GM12878 (cell line): ENCODE measurements at regions not wholly inside any gene's neighbourhood (a gene's known extent, or its start where the extent isn't known, plus 50 kb on each side); places are given as distances from the start of the nearest gene placed in this dataset.

ENCODE experiments used
- ATAC-seq: fragments of 200-7000 bp; cut with Tn5 transposase; 3 replicates; pipeline ENCODE4 v1.9.1; 2020; ENCODE audit warnings: mild to moderate bottlenecking, moderate library complexity
- BruUV-seq: library from RNA; stranded (reverse); fragments of 400-500 nt; replicated peaks from 2 replicates; lab custom pipeline; 2021; lab: Mats Ljungman, UMichigan
- CTCF ChIA-PET: fragments of 300-600 bp; sonication (Branson Sonifier 250); formaldehyde crosslinking; extraction: SDS; loops from one replicate; lab custom pipeline; 2021; ENCODE audit warnings: inconsistent platforms; lab: Yijun Ruan, JAX
- POLR2A ChIA-PET: fragments of 350-600 bp; formaldehyde crosslinking; extraction: SDS; loops from one replicate; lab custom pipeline; 2021; ENCODE audit warnings: inconsistent platforms; lab: Charles Lee
- RAD21 ChIA-PET: fragments of 300-600 bp; sonication (Branson Sonifier 250); formaldehyde crosslinking; loops from one replicate; lab custom pipeline; 2023; ENCODE audit warnings: antibody characterized with exemption; ENCODE audit not compliant: unreplicated experiment; lab: Charles Lee
- SMC1A ChIA-PET: fragments of 300-600 bp; sonication (Branson Sonifier 250); formaldehyde crosslinking; loops from one replicate; lab custom pipeline; 2023; ENCODE audit not compliant: unreplicated experiment, uncharacterized antibody; lab: Charles Lee
- DNase-seq: peaks from one replicate; pipeline ENCODE4 v3.0.0-alpha.2; 2011; ENCODE audit warnings: low read depth, low spot score
- FAIRE-seq: peaks from 3 replicates; lab custom pipeline; 2011; peaks lifted over from hg19 to GRCh38; lab: Jason Lieb, UNC
- H2AFZ ChIP-seq: 2 replicates; pipeline ENCODE4 v1.6.0; 2011; ENCODE audit warnings: low read depth, low read length, control low read depth; ENCODE audit not compliant: control insufficient read depth
- H3K27ac ChIP-seq: 2 replicates; pipeline ENCODE4 v1.5.1; 2011; ENCODE audit warnings: control low read depth; ENCODE audit not compliant: control insufficient read depth, insufficient read depth
- H3K27me3 ChIP-seq, 2 experiments: replicated peaks in 1 of 2; 2 replicates each; pipeline versions ENCODE4 v1.6.0 to v1.6.1; 2011; ENCODE audit warnings: low read length in 1 of 2; ENCODE audit not compliant: control insufficient read depth in 2 of 2, insufficient read depth in 2 of 2
- H3K36me3 ChIP-seq, 2 experiments: 2 replicates each; pipeline ENCODE4 v1.5.1; 2011; ENCODE audit warnings: low read length in 1 of 2; ENCODE audit not compliant: control insufficient read depth in 2 of 2, insufficient read depth in 2 of 2
- H3K4me1 ChIP-seq: 2 replicates; pipeline ENCODE4 v1.6.1; 2011; ENCODE audit warnings: mild to moderate bottlenecking, low read length, moderate library complexity, mixed read lengths; ENCODE audit not compliant: control insufficient read depth, insufficient read depth
- H3K4me2 ChIP-seq: 2 replicates; pipeline ENCODE4 v1.6.0; 2011; ENCODE audit warnings: control low read depth; ENCODE audit not compliant: control insufficient read depth, insufficient read depth
- H3K4me3 ChIP-seq: fragments of 200-600 bp; sonication (generic); 2 replicates; pipeline ENCODE4 v1.5.1; 2016
- H3K79me2 ChIP-seq: 2 replicates; pipeline ENCODE4 v1.6.0; 2011; ENCODE audit warnings: low read length; ENCODE audit not compliant: control insufficient read depth, insufficient read depth
- H3K9ac ChIP-seq: 2 replicates; pipeline ENCODE4 v1.8.0; 2011; ENCODE audit warnings: low read length, control low read depth, mixed read lengths; ENCODE audit not compliant: control insufficient read depth, insufficient read depth
- H3K9me3 ChIP-seq: replicated peaks from 3 replicates; pipeline ENCODE4 v1.5.1; 2011; ENCODE audit warnings: mild to moderate bottlenecking, low read length; ENCODE audit not compliant: control insufficient read depth, insufficient read depth
- H4K20me1 ChIP-seq: 2 replicates; pipeline ENCODE4 v1.6.0; 2011; ENCODE audit not compliant: control insufficient read depth, insufficient read depth
- HCFC1 ChIP-seq: fragments of 150-350 bp; IDR thresholded peaks from 2 replicates; pipeline ENCODE4 v1.6.1; 2014; ENCODE audit warnings: low read length
- HDAC6 ChIP-seq: fragments of 200-600 bp; sonication (generic); IDR thresholded peaks from one replicate; pipeline ENCODE4 v1.8.0; 2017; ENCODE audit warnings: antibody characterized with exemption; ENCODE audit not compliant: unreplicated experiment
- NR2C2 ChIP-seq: IDR thresholded peaks from 2 replicates; pipeline ENCODE4 v1.6.1; 2011; ENCODE audit warnings: borderline replicate concordance, low read depth; ENCODE audit not compliant: control insufficient read depth, insufficient read length
- RFX5 ChIP-seq: IDR thresholded peaks from 2 replicates; pipeline ENCODE4 v1.6.1; 2011; ENCODE audit warnings: low read depth, low read length, improper control_type of control experiment
- SREBF2 ChIP-seq: IDR thresholded peaks from 2 replicates; pipeline ENCODE4 v1.6.1; 2012; ENCODE audit warnings: mild to moderate bottlenecking, low read length
- SRF ChIP-seq, 2 experiments: IDR thresholded peaks; 2 replicates each; pipeline ENCODE4 v1.6.1; 2011; ENCODE audit warnings: low read depth in 2 of 2, low read length in 2 of 2, mild to moderate bottlenecking in 1 of 2, moderate library complexity in 1 of 2
- WGBS: methylation state at CpG from one replicate; pipeline ENCODE4 v1.1.6; 2016; ENCODE audit warnings: low lambda C conversion rate; ENCODE audit not compliant: insufficient replicate concordance, insufficient coverage; ENCODE audit errors: missing lambda C conversion rate; 5-methylcytosine and 5-hydroxymethylcytosine counted together
- in situ Hi-C: fragments of 300-500 bp; cut with MboI; formaldehyde crosslinking; loops from 9 replicates; pipeline ENCODE4 v1.14.3; 2018; ENCODE audit warnings: mixed read lengths
- intact Hi-C: fragments of 100-400 bp; cut with micrococcal nuclease; formaldehyde crosslinking; loops from one replicate; pipeline ENCODE4 v1.14.2; 2022; ENCODE audit not compliant: unreplicated experiment
- TF ChIP-seq, protein P1 (sequence below): IDR thresholded peaks from 2 replicates; pipeline ENCODE4 v1.6.1; 2012; ENCODE audit warnings: low read depth, low read length, improper control_type of control experiment
- TF ChIP-seq, protein P2 (sequence below): fragments of 150-350 bp; IDR thresholded peaks from 2 replicates; pipeline ENCODE4 v1.6.1; 2014; ENCODE audit warnings: mild to moderate bottlenecking, low read depth, low read length
- TF ChIP-seq, protein P3 (sequence below): fragments of 450-650 bp; IDR thresholded peaks from 2 replicates; pipeline ENCODE4 v1.6.1; 2017; ENCODE audit warnings: mild to moderate bottlenecking, low read depth, inconsistent platforms; ENCODE audit not compliant: poor library complexity, severe bottlenecking
- TF ChIP-seq, protein P4 (sequence below): fragments of 450-650 bp; IDR thresholded peaks from 2 replicates; pipeline ENCODE4 v1.6.1; 2014; ENCODE audit warnings: mild to moderate bottlenecking
- TF ChIP-seq, protein P5 (sequence below): IDR thresholded peaks from 2 replicates; pipeline ENCODE4 v1.6.1; 2011; ENCODE audit warnings: low read depth, mild to moderate bottlenecking, low read length, moderate library complexity, borderline replicate concordance; ENCODE audit errors: extremely low read depth

DNA sequence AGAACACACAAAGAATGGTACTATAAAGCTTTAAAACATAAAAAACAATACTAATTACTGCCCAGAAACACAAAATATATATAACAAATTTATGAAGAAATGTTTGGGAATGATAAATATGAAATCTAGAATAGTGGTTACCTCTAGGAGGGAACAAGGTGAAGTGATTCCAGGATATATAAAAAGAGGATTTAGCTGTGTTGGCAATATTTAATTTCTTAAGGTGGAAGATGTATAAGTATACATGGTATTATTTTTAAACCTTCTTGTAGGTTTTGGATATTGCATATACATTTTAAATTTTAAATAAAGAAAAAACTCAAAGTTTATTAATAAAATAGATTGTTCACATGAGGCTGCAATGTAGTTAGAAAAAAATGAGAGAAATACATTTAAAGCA is 112.7 kb upstream of the ZNF618 start (continued):
- TF ChIP-seq, protein P1, sequence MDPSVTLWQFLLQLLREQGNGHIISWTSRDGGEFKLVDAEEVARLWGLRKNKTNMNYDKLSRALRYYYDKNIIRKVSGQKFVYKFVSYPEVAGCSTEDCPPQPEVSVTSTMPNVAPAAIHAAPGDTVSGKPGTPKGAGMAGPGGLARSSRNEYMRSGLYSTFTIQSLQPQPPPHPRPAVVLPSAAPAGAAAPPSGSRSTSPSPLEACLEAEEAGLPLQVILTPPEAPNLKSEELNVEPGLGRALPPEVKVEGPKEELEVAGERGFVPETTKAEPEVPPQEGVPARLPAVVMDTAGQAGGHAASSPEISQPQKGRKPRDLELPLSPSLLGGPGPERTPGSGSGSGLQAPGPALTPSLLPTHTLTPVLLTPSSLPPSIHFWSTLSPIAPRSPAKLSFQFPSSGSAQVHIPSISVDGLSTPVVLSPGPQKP, result no peak

DNA sequence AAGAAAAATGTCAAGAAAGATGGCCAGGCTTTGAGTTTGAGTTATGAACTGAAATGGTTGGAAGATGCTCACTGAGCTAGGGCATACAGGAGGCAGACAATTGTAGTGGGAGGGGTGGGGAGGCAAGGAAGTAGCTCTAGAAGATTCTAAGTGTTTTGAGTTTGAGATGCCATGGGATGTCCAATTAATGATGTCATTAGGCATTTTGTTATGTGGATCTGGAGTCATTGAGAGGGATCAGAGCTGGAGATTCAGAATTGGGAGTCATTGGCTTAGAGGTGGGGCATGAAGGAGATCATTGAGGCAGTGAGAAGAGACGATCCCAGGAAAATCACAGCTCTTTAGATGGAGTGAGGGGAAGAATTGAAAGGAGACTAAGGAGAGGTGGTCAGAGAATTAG is 111.5 kb upstream of the ZNF618 start:
- H3K36me3 ChIP-seq, result no peaks in the 10 kb centered on the region
- no peak overlapping the region for H2AFZ ChIP-seq
- no peak overlapping the region for H3K27ac ChIP-seq
- no peaks in the 10 kb centered on the region for H3K27me3 ChIP-seq
- TF ChIP-seq HDAC6 (no peak), NR2C2 (no peak), SRF (IDR thresholded peaks at IDR 0.05; ENCODE audit: low read depth in 2 of 2, low read length in 2 of 2) (no peak), HCFC1 (no peak), RFX5 (no peak), SREBF2 (no peak)
- TF ChIP-seq, protein P2, sequence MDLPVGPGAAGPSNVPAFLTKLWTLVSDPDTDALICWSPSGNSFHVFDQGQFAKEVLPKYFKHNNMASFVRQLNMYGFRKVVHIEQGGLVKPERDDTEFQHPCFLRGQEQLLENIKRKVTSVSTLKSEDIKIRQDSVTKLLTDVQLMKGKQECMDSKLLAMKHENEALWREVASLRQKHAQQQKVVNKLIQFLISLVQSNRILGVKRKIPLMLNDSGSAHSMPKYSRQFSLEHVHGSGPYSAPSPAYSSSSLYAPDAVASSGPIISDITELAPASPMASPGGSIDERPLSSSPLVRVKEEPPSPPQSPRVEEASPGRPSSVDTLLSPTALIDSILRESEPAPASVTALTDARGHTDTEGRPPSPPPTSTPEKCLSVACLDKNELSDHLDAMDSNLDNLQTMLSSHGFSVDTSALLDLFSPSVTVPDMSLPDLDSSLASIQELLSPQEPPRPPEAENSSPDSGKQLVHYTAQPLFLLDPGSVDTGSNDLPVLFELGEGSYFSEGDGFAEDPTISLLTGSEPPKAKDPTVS, result no peak
- TF ChIP-seq, protein P3, sequence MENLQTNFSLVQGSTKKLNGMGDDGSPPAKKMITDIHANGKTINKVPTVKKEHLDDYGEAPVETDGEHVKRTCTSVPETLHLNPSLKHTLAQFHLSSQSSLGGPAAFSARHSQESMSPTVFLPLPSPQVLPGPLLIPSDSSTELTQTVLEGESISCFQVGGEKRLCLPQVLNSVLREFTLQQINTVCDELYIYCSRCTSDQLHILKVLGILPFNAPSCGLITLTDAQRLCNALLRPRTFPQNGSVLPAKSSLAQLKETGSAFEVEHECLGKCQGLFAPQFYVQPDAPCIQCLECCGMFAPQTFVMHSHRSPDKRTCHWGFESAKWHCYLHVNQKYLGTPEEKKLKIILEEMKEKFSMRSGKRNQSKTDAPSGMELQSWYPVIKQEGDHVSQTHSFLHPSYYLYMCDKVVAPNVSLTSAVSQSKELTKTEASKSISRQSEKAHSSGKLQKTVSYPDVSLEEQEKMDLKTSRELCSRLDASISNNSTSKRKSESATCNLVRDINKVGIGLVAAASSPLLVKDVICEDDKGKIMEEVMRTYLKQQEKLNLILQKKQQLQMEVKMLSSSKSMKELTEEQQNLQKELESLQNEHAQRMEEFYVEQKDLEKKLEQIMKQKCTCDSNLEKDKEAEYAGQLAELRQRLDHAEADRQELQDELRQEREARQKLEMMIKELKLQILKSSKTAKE, result no peak
- TF ChIP-seq, protein P4, sequence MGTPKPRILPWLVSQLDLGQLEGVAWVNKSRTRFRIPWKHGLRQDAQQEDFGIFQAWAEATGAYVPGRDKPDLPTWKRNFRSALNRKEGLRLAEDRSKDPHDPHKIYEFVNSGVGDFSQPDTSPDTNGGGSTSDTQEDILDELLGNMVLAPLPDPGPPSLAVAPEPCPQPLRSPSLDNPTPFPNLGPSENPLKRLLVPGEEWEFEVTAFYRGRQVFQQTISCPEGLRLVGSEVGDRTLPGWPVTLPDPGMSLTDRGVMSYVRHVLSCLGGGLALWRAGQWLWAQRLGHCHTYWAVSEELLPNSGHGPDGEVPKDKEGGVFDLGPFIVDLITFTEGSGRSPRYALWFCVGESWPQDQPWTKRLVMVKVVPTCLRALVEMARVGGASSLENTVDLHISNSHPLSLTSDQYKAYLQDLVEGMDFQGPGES, result no peak
- TF ChIP-seq, protein P5, sequence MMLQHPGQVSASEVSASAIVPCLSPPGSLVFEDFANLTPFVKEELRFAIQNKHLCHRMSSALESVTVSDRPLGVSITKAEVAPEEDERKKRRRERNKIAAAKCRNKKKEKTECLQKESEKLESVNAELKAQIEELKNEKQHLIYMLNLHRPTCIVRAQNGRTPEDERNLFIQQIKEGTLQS, result no peak
- TF ChIP-seq, all 136 proteins: peak for 0
- H4K20me1 ChIP-seq, result no peaks in the 10 kb centered on the region
- in situ Hi-C loops (no loop called here), intact Hi-C loops (no loop called here)
- ChIA-PET POLR2A (interaction anchor here (0.6 kb wide), 1 partner anchor 150 kb away, joined by 3 read pairs; no protein-coding TSS in a partner anchor), CTCF (no interaction called here), RAD21 (no interaction called here), SMC1A (no interaction called here)
- no peaks in the 10 kb centered on the region for H3K4me1 ChIP-seq
- no peak overlapping the region for H3K9ac ChIP-seq
- BruUV-seq, result no TSS peak
- DNase-seq (no peak), FAIRE-seq (no peak), ATAC-seq (no peak)
- no peaks in the 10 kb centered on the region for H3K79me2 ChIP-seq
- 0% methylated on average over 1 of the region's 1 CpG for WGBS
- no peak overlapping the region for H3K4me2 ChIP-seq
- no peaks in the 10 kb centered on the region for H3K9me3 ChIP-seq
- no peak overlapping the region for H3K4me3 ChIP-seq
